GM12878 (cell line): ENCODE measurements at regions not wholly inside any gene's neighbourhood (a gene's known extent, or its start where the extent isn't known, plus 50 kb on each side); places are given as distances from the start of the nearest gene placed in this dataset.

ENCODE experiments used
- BRCA1 ChIP-seq: IDR thresholded peaks from 2 replicates; pipeline ENCODE4 v1.6.1; 2011; ENCODE audit warnings: low read depth, low read length, improper control_type of control experiment
- CBX5 ChIP-seq: sonication (generic); IDR thresholded peaks from 2 replicates; pipeline ENCODE4 v1.6.1; 2016; ENCODE audit warnings: low read depth, moderate library complexity, mild to moderate bottlenecking, inconsistent platforms
- CTCF ChIP-seq, 3 experiments: IDR thresholded peaks in 2 of 3; conservative IDR thresholded peaks in 1 of 3; 2 replicates each; pipeline ENCODE4 v1.5.1; 2011; ENCODE audit warnings: low read depth in 3 of 3, low read length in 3 of 3, mild to moderate bottlenecking in 3 of 3, control low read depth in 2 of 3, moderate library complexity in 2 of 3, inconsistent platforms in 1 of 3, mixed read lengths in 1 of 3; ENCODE audit not compliant: control insufficient read depth in 2 of 3, insufficient read depth in 1 of 3; ENCODE audit errors: extremely low read depth in 1 of 3
- EP300 ChIP-seq, 2 experiments: fragments of 150-350 bp in 1 of 2; IDR thresholded peaks; 2 replicates each; pipeline ENCODE4 v1.6.1; 2011 to 2012; ENCODE audit warnings: low read depth in 2 of 2, low read length in 2 of 2, borderline replicate concordance in 1 of 2, improper control_type of control experiment in 1 of 2, inconsistent platforms in 1 of 2; ENCODE audit not compliant: control insufficient read depth in 1 of 2
- FOXM1 ChIP-seq: IDR thresholded peaks from 2 replicates; pipeline ENCODE4 v1.6.1; 2012; ENCODE audit warnings: low read depth, mild to moderate bottlenecking, inconsistent platforms, low read length, moderate library complexity
- TCF12 ChIP-seq: IDR thresholded peaks from 2 replicates; pipeline ENCODE4 v1.6.1; 2011; ENCODE audit warnings: low read depth, mild to moderate bottlenecking, low read length

GRCh38 chr17:70936724-70937123 is 767.4 kb downstream of the KCNJ2 start:
- no peak for TF ChIP-seq FOXM1
- no peak for TF ChIP-seq CTCF (IDR thresholded peaks at IDR 0.05 in 2 of 3, conservative IDR thresholded peaks at IDR 0.05 in 1 of 3; ENCODE audit: control insufficient read depth in 2 of 3, extremely low read depth in 1 of 3, insufficient read depth in 1 of 3, low read depth in 3 of 3, low read length in 3 of 3)
- TF ChIP-seq TCF12: no peak
- no peak for TF ChIP-seq BRCA1
- no peak for TF ChIP-seq CBX5
- TF ChIP-seq EP300 (IDR thresholded peaks at IDR 0.05; ENCODE audit: borderline replicate concordance in 1 of 2, control insufficient read depth in 1 of 2, low read depth in 2 of 2, low read length in 2 of 2): no peak
